ENCODE measurements at regions not wholly inside any gene's neighbourhood (a gene's known extent, or its start where the extent isn't known, plus 50 kb on each side); places are given as distances from the start of the nearest gene placed in this dataset.

DNA sequence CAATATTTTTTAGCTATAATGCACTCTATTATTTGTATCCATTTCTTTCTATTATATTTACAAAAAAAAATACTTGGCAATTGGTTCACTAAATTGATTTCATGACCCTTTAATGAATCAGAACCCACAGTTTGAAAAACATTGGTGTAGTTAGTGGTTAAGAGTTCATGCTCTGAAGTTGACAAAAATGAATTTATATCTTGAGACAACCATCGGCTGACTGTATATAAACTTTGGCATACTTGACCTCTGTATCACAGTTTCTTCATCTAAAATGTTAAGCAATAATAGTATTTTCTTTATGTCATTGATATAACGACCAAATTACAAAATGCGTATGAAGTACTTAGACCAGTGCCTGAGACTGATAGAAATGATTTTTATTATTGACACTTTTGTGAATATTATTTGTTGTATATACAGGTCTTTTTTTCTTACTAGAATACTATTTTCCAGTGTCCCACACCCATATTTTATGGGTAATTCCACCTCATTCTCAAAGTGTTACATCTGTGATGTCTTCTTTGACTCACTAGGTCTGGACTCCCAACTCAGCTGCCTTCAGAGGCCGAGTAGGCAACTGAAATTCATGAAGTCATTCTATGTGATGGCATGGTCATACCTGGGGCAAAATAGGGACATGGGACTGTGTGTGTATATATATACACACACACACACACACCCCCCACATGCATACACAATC, 459.2 kb downstream of the RFPL4B start:
- no peak for DNase-seq

DNA sequence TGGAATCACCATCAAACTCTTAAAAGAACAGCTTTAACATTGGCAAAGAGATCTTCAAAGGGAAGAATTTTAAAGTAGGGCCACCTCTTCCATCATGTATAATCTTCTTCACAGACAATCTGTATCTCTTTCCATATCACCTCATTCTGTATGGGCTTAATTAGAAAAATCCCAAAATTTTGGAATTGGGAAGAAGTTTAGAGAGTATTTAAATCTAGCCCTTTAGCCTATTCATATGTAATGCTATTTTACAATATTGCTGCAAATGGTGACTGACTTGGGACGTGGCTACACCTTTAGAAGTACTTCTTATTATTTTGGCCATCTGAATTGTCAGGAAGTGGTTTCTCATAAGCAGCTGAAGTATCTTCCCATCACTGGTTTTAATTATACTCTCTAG, 474.3 kb downstream of the RFPL4B start:
- no peak for DNase-seq

DNA sequence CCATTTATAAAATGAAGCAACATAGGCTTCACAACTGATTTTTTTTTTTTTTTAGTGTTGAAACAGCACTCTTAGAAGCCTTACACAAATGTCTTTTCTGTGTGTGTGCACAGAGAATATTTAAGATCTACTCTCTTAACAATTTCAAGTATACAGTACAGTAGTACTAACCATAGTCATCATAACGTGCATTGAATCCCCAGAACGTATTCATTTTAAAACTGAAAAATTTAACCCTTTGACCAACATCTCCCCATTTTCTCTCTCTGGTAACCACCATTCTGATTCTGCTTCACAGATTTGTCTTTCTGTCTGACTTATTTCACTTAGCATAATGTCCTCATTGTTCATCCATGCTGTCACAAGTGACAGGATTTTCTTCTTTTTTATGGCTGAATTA, 475.6 kb downstream of the RFPL4B start:
- DNase-seq, result no peak

DNA sequence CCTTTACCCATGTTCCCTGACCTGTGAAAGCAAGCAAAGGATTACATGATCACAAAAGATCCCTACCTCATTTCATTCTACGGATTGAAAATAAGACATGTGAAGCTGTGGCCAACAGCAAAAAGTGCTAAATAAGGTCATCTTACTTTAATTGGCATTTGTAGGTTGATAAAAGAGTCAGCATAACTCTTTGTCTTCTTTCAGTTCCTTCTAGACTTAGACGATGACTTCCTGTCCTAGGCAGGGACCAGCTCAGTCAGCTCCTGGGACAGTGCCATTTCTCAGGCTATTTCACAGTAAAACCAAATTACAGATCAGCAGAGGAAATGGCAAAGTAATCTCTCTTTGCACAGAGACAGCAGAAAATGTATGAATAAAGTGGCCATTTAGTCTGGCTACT, 480.7 kb downstream of the RFPL4B start:
- DNase-seq, result peak; percentile 42

DNA sequence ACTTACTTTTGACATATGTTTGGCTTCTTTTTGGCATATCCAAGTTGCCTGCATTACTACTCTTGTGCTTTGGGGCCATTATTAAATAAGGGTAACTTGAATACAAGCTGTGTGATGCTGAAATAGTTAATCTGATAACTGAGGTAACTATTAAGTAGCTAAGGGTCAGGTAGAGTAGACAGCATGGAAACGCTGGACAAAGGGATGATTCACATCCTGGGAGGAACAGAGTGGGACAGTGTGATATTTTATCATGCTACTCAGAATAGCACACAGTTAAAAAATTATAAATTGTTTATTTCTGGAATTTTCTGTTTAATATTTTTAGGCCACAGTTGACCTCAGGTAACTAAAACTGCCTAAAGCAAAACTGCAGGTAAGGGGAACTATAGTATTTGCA, 483.9 kb downstream of the RFPL4B start:
- DNase-seq, result no peak

DNA sequence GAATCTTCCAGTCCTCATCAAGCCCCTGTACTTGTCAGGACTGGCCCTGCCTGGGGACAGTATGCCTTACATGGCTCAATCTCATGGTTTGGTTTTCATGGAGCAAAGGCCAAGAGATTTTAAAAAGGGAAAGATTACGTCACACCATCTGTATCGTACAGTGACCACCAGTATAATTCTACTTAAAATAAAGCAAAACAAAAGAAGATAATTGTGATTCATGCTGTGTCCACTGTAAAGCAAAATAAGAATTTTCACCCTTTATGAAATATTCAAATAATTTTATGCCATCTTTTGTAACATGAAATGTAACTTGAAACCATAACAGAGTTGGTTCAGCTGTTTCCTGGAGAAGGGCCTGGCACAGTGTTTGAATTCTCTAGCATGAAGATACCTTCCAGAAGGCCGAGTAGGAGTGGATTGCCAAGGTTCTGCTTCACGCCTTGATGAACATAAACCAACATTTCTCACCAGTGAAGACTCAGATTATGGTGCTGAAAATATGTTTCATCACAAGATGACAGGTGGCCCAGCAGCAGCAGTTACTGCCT, 486.5 kb downstream of the RFPL4B start:
- DNase-seq, result peak; percentile 27

DNA sequence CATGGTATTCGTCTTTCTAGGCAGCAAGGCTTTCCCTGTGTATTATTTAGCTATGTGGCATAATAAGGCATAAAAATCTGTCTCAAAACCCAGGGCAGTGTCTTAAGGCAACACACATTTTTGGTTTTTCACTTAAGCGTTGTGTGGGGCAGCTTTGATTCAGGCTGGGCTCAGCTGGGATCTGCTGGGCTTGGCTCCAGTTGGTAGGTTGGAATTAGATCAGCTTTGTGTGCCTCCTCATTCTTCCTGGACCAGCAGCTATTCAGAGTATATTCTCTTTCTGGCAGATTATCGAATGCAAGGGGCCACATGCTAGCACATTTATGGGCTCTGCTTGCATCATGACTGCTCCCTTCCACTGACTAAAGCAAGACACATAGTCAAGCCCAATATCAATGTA, 487.9 kb downstream of the RFPL4B start:
- DNase-seq, result no peak

DNA sequence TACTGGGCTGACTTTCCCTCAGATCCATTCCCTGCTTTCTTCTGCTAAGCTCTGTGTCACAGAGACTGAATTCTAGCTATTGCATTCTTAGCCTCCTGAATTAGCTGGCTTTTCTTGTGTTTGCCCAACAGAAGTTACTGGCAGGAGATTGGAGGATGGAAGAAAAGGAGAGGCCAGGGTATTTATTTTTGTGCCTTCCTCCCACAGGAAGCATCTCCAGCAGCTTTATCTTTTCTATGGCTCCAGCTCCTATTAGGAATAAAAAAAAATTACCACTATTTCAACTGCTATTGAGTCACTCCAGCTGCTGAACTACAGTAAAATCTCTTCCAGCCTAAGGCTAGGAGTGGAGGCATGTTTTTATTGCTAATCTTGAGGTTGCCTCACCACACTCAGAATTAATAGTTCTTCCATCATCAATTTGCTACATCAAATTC, 492.4 kb downstream of the RFPL4B start:
- no peak for DNase-seq

DNA sequence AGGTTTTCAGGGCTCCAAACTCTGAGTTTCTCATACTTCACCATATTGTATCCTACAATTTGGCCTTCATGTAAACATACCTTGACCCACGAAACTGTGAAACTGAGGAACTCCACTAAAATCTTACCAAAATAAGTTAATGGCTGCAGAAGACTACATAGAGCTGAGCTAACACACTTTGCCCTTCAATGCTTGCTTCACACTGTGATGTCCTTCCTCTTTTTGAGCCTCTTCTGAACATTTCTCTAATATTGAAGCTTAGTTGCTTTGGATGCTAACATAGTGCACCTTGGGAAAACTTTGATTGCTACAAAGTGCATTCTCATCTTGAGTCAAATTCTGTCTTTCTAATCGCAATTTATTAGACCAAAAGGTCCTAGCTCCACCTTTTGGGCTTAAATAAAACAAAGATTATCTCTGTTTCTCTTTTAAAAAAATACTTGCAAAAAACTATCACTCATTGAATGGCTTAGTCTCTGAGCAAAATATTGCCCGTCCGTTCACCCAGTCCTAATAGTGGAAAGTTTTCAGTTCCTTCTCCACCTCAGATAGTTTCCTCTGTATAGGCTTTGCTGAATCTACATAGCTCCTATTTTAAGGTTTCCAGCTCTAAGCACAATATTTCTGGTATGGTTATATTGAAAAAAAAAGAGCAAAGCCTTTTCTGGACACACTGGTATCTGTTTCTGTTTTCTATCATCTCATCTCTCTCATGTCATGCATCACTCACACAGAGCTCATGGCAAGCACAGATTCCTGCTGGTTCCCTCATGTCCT, 494.6 kb downstream of the RFPL4B start:
- DNase-seq, result no peak

DNA sequence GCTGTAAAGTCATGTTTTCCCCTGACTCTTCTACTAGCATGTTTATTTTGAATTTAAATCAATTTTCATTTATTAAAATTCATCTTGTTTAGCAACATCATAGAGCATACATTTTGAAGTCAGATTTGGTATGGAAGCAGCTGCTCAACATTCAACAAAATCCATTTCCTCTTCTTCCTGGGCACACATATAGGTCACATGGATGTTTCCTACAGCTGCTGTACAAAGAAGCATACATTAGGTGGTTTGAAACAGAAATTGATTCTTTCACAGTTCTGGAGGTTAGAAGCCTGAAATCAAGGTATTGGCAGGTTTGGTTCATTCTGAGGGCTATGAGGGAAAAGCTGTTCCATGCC, 495.2 kb downstream of the RFPL4B start:
- no peak for DNase-seq

DNA sequence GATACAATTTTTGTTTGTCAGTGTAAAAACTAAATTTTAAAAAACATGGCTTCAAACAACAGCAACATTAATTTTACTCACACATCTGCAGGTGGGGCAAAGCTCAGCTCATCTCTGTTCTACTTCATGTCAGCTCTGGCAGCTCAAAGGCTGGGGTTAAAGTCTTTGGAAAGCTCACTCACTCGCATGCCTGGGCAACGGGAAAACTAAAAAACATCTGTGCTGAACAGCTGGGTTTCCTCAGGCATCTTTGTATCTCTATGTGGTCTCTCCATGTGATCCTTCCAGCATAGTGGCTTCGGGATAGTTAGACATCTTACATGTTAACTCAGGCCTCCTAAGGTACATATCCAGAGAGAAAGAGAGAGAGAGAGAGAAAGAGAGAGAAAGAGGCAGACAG, 499.6 kb downstream of the RFPL4B start:
- DNase-seq, result no peak

DNA sequence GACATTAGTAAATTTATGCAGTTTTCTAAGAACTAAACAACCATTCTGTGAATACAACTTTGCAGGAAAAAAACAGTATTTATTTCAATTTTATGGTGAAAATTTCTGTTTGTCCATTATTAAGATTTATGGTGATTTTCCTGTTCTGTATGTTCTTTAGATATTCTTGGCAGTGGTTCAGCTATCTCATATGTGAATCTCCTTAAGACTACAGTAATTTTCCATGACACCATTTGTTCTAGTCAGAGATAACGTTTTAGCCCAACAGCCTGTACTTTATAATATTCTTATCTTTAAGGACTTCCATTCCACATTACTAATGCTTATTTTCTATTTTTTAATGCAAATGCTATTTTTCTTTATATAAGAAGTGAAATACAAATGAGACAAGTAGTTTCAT, 504.0 kb downstream of the RFPL4B start:
- no peak for DNase-seq

DNA sequence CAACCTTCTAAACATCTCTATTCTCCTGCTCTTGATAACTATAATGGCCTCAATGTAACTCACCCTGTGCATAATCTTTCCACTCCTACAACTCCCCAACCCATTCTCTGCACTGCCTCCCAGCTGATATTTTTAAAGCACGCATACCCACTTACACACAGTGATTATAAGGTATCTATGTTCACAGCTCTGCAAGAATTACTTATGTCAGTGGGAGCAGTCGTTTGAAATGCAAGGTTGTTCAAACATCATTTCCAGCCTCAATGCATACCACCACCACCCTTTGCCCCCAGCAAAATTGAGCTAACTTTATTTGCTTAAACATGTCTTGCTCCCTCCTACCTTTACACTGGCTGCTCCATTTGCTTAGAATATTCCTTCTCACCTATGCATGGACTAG, 506.0 kb downstream of the RFPL4B start:
- DNase-seq, result no peak

DNA sequence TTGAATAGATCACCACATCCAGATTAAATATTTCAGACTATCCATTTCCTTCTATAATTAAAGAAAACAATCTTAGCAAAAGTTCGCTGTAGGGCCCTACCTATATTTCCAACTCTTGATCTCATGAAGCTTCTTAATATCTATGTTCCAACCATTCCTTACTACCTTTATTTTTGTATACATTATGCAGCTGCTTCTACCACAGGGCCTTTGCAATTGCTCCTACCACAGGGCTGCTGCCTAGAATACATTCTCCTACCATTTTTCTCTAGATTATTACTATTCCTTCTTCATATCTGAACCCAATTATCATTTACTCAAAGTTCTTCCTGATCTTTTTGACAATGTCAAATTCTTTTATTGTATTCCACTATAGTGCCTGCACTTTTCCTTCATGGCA, 516.6 kb downstream of the RFPL4B start:
- no peak for DNase-seq

DNA sequence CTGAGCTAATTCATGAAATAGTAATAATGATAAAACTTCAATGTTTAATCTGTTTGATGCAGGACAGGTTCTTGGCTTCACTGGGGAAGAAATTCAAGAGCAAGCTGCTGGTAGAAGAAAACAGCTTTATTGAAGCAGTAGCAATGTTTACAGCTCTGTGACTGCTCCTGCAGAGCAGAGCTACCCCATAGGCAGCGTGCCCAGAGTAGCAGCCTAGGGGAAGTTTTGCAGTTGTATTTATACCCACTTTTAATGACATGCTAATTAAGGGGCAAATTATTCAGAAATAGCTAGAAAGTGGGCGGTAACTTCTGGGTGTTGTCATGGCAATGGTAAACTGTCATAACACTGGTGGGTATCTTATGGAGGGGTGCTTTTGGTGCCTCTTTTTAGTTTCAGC, 518.0 kb downstream of the RFPL4B start:
- no peak for DNase-seq

DNA sequence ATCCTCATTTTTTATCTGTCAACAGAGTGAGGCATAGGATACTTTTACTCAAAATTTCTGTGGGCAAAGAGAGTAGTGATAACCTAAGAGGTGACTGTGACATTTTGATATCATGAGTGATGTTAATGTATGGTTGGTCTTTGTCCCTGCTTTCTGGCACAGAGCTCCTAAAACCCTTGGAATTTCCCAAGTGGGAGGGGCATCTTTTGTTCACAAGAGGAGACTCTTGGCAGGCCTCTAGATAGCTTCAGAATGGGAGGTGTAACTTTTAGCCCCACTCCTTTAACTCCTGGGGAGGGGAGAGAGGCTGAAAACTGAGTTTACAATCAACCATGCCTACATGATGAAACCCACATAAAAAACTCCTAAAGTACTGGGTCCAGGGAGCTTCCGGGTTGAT, 527.8 kb downstream of the RFPL4B start:
- DNase-seq, result no peak

DNA sequence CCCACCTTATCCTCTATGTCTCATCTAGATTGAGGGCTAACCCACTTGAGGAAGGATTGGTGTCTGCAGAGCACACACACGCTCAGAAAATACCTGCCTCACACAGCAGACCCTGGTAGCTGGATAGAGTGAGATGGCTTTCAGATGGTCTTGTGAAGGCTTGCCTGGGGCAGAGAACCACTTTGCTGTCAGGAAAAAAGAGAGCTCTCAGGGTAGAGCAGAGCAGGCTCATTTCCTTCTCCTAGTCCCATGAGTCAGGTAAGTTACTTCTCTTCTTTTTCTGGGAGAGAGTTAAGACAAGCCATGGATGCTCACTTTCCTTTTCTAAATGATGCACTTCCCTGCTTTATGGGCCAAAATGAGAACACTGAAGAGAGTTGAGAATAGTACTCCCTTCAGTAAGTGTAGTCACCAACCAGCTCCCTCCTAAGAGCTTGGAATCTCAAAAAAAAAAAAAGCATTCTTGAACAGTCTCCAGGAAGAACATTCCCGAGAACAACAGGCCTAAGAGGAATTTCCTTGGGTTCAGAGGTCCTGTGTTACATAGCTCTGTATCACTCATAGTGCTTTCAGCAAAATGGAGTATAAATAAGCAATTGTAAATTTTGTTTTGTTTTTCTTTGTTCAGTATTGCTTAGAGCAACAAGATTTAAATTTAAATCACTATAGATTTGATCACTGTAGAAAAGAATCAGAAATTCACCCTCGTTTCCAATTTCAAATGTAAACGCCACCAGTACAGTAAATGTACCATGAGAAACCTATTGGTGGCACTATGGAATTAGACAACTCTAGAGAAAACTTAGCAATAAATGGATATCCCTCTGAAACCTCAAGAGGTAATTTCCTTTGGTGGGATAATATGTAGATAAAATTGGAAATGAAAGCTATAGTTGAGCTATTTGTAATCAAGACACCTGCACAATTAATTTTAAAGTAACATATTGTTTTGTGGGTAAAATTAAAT, 530.3 kb downstream of the RFPL4B start:
- no peak for DNase-seq

DNA sequence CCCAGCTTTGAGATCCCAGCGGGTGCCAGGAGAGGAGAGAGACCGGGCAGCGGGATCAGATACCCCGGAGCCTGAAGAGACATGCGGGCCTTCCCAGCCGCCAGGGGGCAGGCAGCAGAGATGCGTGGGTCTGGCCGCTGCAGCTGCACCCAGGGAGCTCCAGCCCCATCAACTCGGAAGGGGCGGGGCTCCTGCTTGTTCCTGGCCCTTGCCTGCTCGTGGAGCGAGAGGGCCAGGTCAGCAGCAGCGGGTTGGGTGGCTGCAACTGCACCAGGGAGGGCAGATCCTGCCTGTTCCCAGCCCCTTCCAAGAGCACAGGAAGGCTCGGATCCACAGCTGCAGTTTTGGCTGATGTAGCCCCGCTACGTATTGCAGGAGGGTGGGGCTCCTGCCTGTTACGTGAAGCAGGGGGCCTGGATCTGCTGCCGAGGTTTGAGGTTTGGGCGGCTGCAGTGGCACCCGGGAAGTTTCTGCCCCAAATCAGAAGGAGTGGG, 532.8 kb downstream of the RFPL4B start:
- DNase-seq, result no peak

DNA sequence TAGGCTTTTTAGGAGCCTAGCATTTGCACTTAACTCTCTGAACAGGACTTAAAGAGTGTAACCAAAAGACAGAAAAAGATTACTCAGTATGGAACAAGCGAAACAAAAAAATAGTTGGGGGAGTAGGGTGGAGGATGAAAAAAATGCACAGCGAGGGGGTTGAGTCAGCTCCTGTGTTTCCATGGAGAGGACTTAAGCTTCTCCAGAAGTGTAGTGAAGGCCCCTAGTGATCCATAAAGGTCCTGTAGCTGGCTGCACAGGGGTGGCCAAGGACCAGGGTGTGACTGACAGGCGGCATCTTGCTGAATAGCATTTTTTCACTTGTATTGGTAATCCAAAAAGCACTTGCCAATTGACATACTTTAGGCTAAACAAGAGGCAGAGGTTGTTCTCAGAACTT, 533.9 kb downstream of the RFPL4B start:
- DNase-seq, result no peak

DNA sequence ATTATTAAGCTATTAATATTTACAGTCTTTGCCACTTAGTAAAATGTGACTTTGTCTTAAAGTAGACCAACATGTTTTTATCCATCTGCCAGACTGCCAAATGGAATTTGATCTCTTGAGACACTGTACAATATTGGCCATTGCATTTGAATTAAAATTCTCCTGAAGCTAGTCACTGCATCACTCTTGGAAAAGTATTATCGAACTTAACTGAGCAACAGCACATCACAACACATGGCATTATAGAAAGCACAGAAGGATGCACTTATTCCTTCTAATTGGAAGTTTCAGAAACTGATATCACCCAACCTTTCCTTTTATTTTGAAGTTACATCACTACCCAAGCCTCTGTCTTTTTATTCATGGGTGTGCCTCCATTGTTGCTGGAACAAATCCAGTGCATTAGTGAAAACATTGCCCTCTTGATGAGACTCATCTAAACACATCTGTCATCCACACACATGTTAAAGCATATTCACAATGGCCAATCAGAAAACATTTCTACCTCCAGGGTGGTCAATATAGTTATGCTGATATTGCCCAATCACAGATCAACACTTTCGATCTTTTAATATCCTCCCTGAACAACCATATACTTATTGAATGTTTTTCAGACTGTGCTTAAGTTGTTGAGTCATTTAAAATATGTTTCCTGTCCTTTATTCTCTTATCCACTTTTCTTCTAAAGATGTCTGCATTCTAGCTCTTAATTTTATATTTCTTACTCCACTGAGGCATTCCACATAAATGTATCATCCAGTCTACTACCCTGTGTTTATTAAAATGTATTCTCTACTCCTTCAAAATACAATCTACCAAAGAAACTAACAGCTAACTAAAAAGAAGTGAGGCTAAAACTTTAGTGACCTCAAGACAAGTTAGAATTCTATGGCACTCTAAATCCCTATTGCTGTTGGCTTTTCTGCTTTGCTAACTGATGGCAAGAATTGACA, 535.0 kb downstream of the RFPL4B start:
- DNase-seq, result no peak

DNA sequence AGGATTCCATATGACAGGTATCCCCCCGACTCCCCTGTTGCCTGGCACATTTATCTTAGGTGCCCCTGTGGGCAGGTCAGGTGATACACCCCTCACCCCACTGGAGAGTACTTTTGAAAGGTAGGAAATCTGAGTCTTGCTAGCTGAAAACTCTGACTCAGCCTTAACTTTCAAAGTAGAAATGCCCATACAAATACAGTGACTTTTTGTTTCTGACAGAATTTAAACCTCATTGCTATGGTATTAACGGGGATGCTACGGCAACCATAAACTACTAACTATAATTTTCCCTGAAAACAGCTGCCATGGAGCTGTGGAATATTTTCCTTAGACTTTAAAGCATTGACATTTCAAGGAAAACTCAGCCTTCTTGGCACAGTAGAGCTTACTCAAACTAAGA, 536.0 kb downstream of the RFPL4B start:
- no peak for DNase-seq

DNA sequence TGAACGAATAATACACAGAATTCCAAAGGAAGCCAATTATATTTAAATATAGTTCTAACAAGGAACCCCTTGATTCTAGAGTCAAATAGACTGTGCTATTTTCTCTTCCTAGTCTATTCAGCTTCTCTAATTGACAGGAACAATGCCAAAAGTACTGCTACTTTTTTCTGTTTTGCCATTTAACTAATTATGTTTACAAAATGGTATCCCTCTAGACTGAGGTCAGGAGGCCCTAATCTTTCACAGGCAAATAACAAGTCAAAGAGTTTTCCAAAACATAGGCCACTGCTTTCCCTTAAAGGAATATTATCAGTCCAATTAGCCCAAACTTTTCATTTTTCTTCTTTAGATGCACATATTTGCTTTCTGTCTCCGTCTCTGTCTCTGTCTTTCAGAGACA, 539.3 kb downstream of the RFPL4B start:
- no peak for DNase-seq

Data from hindlimb muscle (tissue), 1 donor.